ENCODE measurements at regions not wholly inside any gene's neighbourhood (a gene's known extent, or its start where the extent isn't known, plus 50 kb on each side); places are given as distances from the start of the nearest gene placed in this dataset.

DNA sequence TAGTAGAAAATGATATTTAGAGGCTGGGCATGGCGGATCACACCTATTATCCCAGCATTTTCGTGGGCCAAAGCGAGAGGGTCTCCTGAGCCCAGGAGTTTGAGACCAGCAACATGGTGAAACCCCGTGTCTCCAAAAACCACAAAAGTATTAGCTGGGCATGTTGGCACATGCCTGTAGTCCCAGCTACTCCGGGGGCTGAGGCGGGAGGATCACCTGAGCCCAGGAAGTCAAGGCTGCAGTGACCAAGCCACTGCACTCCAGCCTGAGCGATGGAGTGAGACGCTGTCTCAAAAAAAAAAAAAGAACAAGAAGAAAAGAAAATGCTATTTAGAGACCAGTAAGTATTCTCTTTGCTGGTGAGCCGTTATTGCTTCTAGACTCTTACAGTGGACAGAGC, 79.2 kb upstream of the MDM1 start:
- DNase-seq (ENCODE audit: low read depth, low spot score), result no peak
- ChIA-PET CTCF (interaction anchor here (0.6 kb wide), 1 partner anchor 99 kb away, joined by 3 read pairs; no protein-coding TSS in a partner anchor), POLR2A (no interaction called here)
- H3K27ac ChIP-seq (ENCODE audit: low read depth, low read length), result no peak overlapping the region
- H3K27me3 ChIP-seq (ENCODE audit: control insufficient read depth, insufficient read depth, low read length), result no peaks in the 10 kb centered on the region
- TF ChIP-seq, protein P1, sequence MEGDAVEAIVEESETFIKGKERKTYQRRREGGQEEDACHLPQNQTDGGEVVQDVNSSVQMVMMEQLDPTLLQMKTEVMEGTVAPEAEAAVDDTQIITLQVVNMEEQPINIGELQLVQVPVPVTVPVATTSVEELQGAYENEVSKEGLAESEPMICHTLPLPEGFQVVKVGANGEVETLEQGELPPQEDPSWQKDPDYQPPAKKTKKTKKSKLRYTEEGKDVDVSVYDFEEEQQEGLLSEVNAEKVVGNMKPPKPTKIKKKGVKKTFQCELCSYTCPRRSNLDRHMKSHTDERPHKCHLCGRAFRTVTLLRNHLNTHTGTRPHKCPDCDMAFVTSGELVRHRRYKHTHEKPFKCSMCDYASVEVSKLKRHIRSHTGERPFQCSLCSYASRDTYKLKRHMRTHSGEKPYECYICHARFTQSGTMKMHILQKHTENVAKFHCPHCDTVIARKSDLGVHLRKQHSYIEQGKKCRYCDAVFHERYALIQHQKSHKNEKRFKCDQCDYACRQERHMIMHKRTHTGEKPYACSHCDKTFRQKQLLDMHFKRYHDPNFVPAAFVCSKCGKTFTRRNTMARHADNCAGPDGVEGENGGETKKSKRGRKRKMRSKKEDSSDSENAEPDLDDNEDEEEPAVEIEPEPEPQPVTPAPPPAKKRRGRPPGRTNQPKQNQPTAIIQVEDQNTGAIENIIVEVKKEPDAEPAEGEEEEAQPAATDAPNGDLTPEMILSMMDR (IDR thresholded peaks at IDR 0.05; ENCODE audit: low read depth, low read length), result no peak
- H3K9me3 ChIP-seq (ENCODE audit: control insufficient read depth, insufficient read depth, low read length), result no peaks in the 10 kb centered on the region
- H3K4me3 ChIP-seq (ENCODE audit: low read depth, low read length), result no peak overlapping the region

DNA sequence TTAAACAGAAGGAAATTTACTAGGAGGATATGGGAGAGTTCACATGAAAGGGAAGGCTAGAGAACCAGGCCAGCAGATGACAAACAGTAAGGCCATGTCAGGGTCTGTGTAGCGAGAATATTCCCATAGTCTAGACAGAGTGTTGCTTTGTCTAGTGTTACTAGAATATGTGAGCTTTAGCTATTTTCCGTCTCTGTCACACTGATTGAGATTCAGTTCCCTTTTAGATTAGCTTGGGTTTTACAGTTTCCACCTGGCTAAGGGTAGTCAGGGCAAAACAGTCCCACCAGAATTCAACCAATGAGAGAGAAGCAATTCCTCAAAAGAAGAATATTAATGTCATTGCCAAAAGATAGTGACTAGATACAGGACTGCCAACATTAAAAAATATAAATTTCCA, 82.8 kb upstream of the MDM1 start:
- ChIA-PET POLR2A (no interaction called here), CTCF (no interaction called here)
- H3K27ac ChIP-seq (ENCODE audit: low read depth, low read length), result no peak overlapping the region
- H3K9me3 ChIP-seq (ENCODE audit: control insufficient read depth, insufficient read depth, low read length), result no peaks in the 10 kb centered on the region; the same call in 1 of the 2 replicates
- no peak for DNase-seq (ENCODE audit: low read depth, low spot score)
- TF ChIP-seq, protein P1 (IDR thresholded peaks at IDR 0.05; ENCODE audit: low read depth, low read length), result no peak
- H3K4me3 ChIP-seq (ENCODE audit: low read depth, low read length), result no peak overlapping the region
- no peaks in the 10 kb centered on the region for H3K27me3 ChIP-seq (ENCODE audit: control insufficient read depth, insufficient read depth, low read length)

DNA sequence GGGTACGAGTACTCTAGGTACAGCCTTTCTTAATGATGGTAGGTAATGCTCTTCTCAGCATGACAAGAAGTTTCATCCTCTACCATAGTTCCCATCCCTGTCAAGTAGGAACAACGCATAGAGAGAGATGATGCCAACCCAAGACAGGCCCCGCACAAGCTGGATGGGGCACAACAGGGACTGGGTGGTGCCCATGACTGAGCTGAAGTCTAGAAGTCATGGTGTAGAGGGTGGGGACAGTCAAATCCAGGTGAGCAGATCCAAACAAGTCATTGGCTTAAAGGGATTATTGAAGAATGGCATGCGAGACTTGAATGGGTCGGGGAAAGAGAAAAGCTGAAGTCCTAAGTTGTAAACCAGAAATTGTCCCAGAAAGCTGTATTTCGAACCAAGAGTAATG, 84.2 kb upstream of the MDM1 start:
- H3K9me3 ChIP-seq (ENCODE audit: control insufficient read depth, insufficient read depth, low read length), result no peaks in the 10 kb centered on the region; the same call in 1 of the 2 replicates
- no peaks in the 10 kb centered on the region for H3K27me3 ChIP-seq (ENCODE audit: control insufficient read depth, insufficient read depth, low read length)
- DNase-seq (ENCODE audit: low read depth, low spot score), result no peak
- CTCF ChIA-PET, result interaction anchor here (0.5 to 0.7 kb wide), 2 partner anchors 14 to 30 kb away, joined by 3 to 11 read pairs; no protein-coding TSS in a partner anchor
- TF ChIP-seq, protein P1 (IDR thresholded peaks at IDR 0.05; ENCODE audit: low read depth, low read length), result no peak
- POLR2A ChIA-PET, result no interaction called here
- no peak overlapping the region for H3K27ac ChIP-seq (ENCODE audit: low read depth, low read length)
- H3K4me3 ChIP-seq (ENCODE audit: low read depth, low read length), result no peak overlapping the region

DNA sequence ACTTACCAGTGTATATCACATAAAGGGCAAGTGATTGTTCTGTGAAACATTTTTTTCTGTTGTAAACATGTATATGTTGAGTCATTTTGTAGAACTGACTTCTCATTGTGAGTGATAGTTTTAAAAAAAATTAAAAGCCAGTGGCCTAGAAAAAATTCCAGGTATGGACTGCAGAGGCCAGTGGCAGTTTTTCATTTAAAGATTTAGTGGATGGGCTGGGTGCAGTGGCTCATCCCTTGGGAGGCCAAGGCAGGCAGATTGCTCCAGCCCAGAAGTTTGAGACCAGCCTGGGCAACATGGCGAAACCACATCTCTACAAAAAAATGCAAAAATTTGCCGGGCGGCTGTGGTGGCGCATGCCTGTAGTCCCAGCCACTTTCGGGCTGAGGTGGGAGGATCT, 84.7 kb upstream of the MDM1 start:
- no peaks in the 10 kb centered on the region for H3K27me3 ChIP-seq (ENCODE audit: control insufficient read depth, insufficient read depth, low read length)
- no peaks in the 10 kb centered on the region; the same call in 1 of the 2 replicates for H3K9me3 ChIP-seq (ENCODE audit: control insufficient read depth, insufficient read depth, low read length)
- TF ChIP-seq, protein P1 (IDR thresholded peaks at IDR 0.05; ENCODE audit: low read depth, low read length), result peak; percentile 5; the same call in 1 of the 2 replicates
- CTCF ChIA-PET, result interaction anchor here (0.6 to 0.7 kb wide), 2 partner anchors 14 to 57 kb away, joined by 3 read pairs; no protein-coding TSS in a partner anchor
- DNase-seq (ENCODE audit: low read depth, low spot score), result no peak
- no peak overlapping the region for H3K27ac ChIP-seq (ENCODE audit: low read depth, low read length)
- no peak overlapping the region for H3K4me3 ChIP-seq (ENCODE audit: low read depth, low read length)
- POLR2A ChIA-PET, result no interaction called here

DNA sequence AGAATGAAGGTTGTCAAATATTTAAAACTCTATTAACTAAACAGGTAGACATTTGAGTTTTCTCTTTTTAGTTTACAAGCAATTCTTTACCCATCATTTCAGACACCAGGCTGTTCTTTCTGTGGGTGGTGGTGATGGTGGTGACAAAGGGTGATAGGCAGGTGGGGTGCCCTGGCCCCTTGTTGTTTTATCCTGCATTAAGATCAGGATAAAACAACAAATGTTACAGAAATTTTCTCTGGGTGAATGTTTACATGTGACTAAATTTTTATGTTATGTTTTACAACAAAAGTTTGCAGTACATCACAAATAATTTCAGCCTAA, 85.9 kb upstream of the MDM1 start:
- H3K4me3 ChIP-seq (ENCODE audit: low read depth, low read length), result no peak overlapping the region
- H3K27me3 ChIP-seq (ENCODE audit: control insufficient read depth, insufficient read depth, low read length), result no peaks in the 10 kb centered on the region
- ChIA-PET POLR2A (no interaction called here), CTCF (no interaction called here)
- no peaks in the 10 kb centered on the region; the same call in 1 of the 2 replicates for H3K9me3 ChIP-seq (ENCODE audit: control insufficient read depth, insufficient read depth, low read length)
- TF ChIP-seq, protein P1 (IDR thresholded peaks at IDR 0.05; ENCODE audit: low read depth, low read length), result no peak
- DNase-seq (ENCODE audit: low read depth, low spot score), result no peak
- no peak overlapping the region for H3K27ac ChIP-seq (ENCODE audit: low read depth, low read length)
